CD4-positive, alpha-beta T cell treated with Interleukin-6 at 100 ng/mL for 8 hours (primary cell): ENCODE measurements at regions not wholly inside any gene's neighbourhood (a gene's known extent, or its start where the extent isn't known, plus 50 kb on each side); places are given as distances from the start of the nearest gene placed in this dataset.
"Not testable (repeated sequence)": the region's sequence is repeated elsewhere in the genome, so short reads cannot be mapped to it uniquely, and the experiment has no call there.

Experiments
- DNase-seq: peaks from one replicate; pipeline ENCODE4 v3.0.0-alpha.2; 2020; ENCODE audit warnings: mixed read lengths, low spot score

DNA sequence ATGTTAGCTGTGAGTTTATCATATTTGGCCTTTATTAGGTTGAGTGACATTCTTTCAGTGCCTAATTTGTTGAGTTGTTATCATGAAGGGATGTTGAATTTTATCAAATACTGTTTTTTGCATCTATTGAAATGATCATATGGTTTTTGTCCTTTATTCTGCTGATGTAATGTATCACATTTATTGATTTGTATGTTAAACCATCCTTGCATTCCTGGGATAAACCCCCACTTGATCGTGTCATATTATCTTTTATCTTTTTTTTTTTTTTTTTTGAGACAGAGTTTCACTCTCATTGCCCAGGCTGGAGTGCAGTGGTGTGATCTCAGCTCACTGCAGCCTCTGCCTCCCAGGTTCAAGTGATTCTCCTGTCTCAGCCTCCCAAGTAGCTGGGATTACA lies 51.9 kb upstream of the MFGE8 start:
- not testable (repeated sequence) for DNase-seq

DNA sequence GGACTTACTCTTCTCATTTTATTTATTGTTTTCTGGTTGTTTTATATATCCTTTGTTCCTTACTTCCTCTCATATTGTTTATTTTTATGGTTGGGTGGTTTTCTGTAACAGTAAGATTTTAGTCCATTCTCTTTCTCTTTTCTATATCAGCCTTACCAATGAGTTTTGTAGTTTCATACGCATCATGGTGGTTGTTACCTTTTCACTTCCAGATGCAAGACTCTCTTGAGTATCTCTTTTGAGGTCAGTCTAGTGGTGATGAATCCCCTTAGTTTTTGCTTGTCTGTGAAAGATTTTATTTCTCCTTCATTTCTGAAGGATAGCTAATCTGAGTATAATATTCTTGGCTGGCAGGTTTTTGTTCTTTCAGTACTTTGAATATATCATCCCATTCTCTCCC lies 57.1 kb upstream of the MFGE8 start:
- no peak for DNase-seq

DNA sequence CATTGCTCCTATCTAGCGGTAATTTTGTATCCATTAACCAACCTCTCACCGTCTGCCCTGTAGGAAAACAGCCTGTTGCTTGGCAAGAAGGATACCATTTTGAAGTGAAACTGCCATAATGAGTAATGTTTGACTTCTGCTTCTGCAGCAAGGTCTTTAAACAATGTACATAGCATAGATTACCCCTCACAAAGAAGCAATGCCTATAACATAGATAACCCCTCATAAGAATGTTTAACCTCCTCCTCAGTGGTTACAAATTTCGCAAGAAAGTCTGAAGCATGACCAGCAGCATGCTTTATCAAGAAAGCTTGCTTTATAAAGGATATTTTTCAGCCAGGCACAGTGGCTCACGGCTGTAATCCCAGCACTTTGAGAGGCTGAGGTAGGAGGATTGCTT lies 61.2 kb upstream of the MFGE8 start:
- DNase-seq, result no peak

DNA sequence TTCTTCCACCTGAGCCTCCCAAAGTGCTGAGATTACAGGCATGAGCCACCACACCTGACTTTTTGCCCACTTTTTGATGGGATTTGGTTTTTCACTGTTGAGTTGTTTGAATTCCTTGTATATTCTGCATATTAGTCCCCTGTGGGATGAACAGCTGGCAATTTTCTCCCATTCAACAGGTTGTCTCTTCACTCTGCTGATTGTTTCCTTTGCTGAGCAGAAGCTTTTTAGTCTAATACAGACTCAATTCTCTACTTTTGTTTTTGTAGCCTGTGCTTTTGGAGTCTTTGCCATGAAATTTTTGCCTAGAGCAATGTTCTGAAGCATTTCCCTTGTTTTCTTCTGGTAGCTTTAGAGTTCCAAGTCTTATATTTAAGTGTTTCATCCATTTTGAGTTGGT lies 62.7 kb upstream of the MFGE8 start:
- no peak for DNase-seq

DNA sequence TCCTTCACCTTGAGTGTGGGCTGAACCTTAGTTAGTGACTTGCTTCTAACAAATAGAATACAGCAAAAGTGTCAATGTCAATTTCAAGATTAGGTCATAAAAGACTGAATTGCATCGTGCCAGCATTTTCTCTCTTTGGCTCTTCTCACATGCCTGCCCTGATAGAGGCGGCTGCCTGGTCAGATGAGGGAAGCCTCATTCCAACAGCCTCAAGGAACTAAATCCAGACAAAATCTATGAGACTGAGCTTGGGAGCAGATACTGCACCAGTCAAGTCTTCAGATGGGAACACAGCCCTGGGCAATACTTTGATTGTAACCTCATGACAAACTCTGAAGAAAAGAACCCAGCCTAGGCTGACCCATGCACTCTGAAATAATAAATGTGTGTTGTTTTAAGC lies 63.5 kb upstream of the MFGE8 start:
- DNase-seq, result no peak

DNA sequence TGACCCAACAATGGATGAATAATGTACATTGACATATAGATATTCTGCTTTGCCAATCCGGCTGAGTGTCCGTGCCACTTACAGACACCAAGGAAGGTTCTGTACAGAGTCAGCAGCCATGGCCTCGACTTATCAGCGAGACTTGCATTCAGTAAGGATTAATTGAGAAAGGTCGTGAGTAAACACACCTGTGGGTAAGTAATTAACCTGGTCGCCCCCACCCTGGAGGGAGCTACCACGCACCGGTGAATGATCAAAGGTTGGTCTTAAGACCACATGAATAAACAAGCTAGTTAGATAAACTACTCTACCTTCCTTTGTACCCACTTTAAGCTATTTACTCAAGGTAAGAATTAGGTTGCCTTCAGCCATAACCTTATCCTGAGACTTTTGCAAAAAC lies 66.5 kb upstream of the MFGE8 start:
- DNase-seq, result no peak

DNA sequence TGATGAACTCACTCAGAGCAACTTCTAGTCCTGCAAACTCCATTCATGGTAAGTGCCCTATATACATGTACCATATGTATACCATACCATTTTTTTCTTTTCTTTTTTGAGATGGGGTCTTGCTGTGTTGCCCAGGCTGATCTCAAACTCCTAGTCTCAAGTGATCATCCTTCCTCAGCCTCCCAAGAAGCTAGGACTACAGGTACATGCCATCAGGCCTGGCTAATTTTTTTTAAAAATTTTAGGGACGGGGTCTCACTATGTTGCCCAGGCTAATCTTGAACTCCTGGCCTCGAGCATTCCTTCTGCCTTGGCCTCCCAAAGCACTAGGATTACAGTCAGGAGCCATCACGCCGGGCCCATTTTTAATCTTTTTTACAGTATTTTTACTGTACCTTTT lies 67.3 kb upstream of the MFGE8 start:
- DNase-seq, result no peak

DNA sequence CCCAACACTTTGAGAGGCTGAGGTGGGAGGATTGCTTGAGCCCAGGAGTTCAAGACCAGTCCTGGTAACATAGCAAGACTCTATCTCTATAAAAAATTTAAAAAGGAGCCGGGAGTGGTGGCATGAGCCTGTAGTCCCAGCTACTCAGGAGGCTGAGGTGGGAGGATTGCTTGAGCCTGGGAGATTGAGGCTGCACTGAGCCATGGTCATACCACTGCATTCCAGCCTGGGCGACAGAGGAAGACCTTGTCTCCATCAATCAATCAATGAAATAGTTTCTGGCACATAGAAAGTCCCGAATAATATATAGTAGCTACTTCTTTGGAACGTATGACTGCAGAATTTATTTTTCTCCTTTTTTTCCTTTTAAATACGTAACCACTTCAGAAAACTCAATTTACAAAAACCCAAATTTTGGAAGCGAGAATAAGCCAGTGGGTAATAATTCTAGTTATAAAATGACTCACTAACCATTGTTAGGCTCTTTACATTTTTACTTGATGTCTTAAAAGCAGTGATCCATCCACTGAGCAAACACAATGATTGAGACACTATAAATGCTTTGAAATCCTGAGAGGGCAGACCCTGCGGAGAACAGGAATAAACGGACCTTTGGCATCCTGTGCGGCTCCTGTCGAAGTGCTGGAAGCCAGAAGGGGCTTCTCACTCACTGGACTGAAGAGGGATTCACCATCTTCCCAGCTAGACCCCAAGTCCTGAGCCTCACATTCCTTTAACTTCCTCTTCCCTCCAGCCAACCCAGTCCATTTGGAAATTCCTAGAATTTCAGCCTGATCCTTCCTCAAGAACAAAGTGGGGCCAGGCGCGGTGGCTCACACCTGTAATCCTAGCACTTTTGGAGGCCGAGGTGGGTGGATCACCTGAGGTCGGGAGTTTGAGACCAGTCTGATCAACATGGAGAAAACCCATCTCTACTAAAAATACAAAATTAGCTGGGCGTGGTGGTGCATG lies 68.4 kb upstream of the MFGE8 start:
- no peak for DNase-seq

DNA sequence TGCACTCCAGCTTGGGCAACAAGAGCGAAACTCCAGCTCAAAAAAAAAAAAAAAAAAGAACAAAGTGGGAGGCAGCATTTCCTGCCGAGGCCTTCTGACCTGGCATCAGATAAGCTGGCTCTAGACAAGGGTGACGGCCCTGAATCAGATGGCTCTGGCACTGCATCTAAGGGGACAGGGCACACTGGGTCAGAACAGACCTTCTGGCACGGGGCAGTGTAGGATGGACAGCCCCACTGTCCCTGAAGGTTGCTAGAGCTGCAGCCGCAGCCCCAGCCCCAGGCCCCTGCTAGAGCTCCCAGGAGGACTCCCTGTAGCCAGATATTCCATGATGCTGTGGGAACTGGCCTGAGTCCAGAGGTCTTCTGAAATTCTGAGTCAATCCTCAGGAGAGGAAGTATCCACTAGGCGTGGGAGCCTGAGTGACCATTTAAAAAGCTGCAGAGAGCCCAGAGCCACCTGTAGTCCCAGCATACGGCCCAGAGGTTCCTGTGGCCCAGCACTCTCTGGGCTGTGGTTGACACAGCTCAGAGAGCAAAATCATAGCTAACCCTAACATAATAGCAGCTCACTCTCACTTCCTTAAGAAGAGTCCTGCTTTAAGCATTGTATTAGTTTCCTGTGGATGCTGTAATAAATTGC lies 69.2 kb upstream of the MFGE8 start:
- DNase-seq, result no peak

DNA sequence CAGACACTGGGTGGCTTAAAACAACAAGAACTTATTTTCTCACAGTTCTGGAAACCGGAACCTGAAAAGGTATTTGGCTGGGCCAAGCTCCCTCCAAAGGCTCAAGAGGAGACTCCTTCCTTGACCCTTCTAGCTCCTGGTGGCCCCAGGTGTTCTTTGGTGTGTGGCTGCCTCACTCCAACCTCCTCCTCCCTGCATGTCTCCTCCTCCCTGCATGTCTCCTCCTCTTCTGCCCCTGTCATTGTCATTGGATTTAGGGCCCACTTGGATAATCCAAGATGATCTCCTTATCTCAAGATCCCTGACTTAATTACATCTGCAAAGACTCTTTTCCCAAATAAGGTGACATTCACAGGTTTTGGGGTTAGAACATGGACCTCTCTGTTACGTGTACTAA lies 69.8 kb upstream of the MFGE8 start:
- DNase-seq, result no peak

DNA sequence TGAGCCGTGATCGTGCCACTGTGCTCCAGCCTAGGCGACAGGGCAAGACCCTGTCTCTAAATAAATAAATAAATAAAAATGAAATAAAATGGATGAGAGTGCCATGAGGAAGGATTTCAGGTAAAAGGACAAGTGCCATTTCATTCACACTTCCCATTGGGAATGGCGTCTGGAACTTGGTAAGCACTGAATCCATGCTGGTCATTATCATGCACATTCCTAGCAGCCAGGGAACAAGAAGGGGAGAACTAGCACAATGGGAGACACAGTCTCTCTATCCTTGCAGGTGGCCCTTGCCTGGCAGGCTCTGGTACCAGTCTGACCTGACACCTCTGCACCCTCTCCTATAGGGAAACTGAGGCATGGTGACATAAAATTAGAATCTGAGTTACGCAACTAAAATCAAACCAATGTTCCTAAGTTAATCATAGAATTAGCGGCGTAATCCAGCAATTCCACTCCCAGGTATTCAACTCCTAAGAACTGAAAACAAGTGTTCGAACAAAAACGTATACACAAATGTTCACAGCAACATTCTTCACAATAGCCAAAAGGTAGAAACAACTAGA lies 70.8 kb upstream of the MFGE8 start:
- DNase-seq, result no peak

DNA sequence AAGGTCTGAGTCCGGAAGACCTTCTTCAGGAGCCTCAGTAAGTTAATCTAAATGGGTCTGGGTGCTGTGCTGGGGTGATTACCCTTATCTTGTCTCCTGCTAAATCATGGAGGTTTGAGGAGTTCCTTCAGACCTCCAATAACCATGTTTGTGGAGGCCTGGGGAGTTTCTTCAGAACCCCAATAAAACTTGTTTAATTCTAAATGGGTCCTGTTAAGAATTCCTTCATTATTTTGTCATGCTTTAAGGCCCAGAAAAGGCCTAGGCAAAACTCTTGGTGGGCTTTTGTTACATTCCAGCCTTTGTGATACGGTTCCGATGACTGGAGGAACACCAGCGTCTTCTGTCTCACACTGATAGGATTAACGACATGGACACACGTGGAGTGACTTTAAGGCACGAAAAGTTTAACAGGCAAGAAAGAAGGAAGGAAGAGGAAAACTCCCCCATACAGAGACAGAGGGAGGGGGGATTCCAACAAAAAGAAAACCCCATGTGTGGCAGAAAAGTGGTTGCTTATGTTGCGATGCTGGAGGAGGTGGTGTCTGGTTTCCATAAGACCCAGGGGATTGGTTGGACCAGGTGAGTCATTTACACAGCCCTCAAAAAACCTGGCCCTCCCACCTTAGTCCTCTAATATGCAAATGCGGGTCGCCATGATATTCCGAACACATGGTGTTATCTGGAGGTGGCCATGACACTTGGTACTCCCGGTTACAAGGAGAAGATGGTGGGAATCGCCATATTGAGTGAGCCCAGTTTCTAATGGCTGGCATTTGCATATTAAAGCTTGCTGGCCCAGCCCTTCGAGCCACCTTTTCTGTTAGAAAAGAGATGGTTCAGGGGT lies 72.6 kb upstream of the MFGE8 start:
- no peak for DNase-seq

DNA sequence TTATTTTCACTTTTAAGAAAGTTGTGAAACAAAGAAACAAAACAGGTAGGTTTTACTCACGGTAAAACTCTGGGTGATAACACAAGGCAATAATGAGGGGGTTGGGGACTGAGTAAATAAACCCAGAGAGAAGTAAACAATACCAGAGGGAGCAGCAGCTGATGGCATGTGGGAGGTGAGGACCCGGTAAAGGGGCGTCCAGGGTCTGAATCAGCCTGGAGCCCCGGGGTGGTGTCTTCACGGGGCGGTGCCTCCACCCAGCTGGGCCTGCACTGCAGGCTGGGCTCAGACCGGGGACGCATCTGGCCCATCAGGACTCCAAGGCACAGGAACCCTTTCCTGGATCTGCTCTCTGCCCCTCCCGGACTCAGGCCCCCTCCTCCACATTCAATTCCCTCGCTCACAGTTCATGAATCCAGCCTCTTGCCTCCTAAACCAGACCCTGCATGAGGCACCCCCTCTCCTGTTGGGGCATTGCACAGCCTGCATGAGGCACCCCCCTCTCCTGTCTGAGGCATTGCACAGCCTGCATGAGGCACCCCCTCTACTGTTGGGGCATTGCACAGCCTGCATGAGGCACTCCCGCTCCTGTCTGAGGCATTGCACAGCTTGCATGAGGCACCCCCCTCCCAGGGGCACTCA lies 73.9 kb upstream of the MFGE8 start:
- DNase-seq, result no peak

DNA sequence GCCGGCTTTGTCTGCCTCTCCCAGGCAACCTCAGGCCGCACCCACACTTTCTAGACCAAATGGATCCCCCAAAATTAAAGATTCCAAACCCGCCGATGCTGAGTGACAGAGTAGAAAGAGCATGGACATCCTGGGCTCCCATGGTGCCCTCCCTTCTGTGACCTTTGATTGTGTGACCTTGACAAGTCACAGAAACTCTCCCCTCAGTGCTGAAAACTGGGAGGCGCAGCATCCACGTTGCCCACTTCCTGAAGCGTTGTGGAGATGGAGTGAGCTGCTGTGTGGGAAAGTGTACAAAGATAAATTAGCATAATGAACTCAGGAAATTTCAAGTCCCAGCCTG lies 74.4 kb upstream of the MFGE8 start:
- no peak for DNase-seq

DNA sequence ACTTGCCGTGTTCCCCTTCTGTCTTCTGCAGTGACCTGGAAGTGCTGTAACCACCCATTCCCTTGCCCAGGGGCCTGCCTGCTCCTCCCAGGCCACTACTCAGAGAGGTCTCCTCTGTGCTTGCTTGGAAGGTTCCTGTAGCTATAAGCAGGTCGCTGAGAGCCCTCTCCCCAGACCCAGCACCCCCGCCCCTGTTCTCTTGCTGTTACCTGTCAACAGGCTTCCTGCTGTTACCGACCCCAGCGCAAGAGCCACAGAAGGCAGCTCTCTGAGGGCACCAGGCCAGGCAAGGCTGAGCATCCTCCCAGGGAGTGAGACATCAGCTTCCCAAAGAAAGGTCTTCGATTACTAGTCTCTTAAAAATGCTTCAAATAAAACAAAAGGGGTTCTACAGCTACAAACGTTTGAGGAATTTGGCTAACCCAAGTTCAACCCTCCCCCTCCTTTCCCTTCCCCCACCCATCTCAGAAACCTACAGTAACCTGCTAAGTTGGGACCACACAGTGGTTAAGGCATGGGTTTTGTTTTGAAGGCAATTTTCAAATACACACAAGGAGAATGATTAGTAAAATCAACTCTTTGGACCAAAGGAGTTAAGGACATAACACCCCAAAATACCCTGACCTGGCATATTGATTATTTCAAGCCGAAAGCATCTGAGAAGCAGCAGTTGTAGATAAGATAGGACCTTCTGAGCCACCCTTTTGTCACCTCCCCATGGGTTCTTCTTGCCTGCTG lies 74.9 kb upstream of the MFGE8 start:
- DNase-seq, result no peak

DNA sequence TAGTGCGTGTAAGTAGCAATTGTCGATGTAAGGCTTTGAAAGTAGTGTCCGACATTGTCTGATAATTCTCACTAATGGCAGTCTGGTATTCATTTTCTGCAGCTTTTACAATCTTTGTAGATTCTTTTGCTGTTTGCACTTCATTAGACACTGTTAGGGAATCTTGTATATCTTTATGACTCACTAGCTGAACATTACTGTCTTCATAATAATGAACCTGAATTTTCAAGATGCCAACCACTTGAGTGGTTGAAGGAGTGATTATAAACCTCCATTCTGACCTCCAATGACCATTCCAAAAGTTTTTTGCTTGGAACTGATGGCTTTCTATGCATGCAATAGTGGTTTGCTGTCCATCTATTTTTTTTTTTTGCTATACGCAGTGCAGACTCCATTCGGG lies 76.4 kb upstream of the MFGE8 start:
- no peak for DNase-seq

DNA sequence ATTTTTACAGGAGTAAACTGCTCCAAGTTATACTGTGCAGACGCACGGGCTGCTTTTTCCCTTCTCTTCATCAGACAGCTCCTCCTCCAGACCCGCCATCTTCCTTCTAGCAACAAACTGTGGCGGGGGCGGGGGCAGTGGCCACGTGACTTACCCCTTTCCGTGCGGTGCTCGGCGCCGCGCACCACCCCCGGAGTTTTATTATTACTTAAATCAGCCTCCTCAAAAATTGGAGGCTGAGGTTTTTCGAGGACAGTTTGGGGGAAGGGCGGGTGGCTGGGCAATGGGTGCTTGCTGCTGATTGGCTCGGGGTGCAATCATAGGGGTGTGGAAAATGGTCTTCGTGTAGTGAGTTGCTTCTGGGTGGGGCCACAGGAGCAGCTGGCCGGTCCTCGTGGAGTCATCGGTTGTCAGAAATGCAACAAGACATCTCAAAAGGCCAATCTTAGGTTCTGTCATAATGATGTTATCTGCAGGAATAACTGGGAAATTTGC lies 77.1 kb upstream of the MFGE8 start:
- no peak for DNase-seq

DNA sequence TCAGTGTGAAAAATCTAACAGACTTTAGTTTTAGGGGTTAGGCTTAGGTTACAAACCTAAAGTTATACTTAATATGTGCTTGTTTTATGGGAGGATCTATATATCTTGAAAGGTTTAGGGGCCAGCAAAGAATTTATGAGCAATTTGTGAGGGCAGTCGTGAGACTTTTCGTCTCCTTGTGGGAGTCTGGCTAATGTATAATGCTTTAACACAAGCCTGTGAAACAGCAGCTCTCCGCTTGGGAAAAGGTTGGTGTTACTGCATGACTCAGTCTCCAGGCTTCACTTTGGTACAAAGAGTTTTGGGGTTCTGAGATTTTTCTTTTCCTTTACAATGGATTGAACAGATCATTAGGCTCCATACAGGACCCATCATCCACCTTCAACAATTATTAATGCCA lies 79.0 kb upstream of the MFGE8 start:
- no peak for DNase-seq

DNA sequence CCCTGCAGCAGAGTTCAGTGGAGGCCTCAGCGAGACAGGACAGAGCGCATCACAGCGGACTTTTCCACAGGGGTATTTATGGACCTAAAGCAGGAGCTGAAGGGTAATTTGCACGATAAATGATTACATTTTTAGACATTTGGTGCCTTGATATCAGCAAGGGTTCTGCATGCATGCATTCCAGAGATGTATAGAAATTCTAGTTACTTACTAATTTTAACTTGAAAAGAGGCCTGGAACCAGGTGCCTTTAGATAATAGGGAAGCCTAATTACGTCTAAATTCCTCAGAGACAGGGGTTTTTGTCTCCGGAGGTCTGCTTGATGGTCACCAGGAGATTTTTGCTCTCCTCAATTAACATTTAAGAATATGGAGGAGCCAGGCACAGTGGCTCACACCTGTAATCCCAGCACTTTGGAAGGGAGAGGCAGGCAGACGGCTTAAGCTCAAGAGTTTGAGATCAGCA lies 79.8 kb upstream of the MFGE8 start:
- no peak for DNase-seq

DNA sequence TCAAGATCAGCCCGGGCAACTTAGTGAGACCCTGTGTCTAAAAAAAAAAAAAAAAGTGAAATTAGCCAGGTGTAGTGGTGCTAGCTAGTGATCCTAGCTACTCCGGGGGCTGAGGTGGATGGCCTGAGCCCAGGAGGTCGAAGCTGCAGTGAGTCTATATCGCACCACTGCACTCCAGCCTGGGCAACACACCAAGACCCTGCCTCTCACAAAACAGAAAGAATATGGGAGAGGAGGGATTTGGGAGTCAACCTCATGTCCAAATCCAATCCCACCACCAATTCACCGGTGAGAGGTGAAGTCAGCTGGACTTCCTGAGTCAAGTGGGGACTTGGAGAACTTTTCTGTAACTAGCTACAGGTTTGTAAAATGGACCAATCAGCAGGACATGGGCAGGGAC lies 80.5 kb upstream of the MFGE8 start:
- no peak for DNase-seq

DNA sequence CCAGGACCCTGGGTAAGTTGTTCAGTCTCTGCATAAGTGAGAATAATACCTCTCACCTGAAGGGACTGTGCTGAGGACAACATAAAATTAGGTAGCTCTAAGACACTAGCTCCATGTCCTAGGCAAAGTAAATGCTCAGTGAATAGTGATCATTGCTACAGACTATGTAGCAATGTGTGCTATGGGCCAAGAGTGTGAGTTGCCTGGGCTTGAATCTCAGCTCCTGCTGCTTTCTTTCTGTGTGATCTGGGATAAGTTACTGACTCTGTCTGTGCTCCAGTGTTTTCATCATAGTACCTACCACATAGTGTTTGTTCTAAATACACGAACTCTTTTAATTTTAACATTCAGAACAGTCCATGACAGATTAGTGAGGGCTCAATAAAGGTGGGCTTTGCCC lies 81.1 kb upstream of the MFGE8 start:
- DNase-seq, result no peak
